GM23338 (cell line): ENCODE measurements at regions not wholly inside any gene's neighbourhood (a gene's known extent, or its start where the extent isn't known, plus 50 kb on each side); places are given as distances from the start of the nearest gene placed in this dataset.

ENCODE experiments used
- CREB1 ChIP-seq: fragments of 250-450 bp; sonication (Bioruptor Pico); IDR thresholded peaks from 2 replicates; pipeline ENCODE4 v1.5.0; 2020; ENCODE audit warnings: low read depth, mild to moderate bottlenecking, moderate library complexity
- EZH2 ChIP-seq: fragments of 200-600 bp; sonication (generic); IDR thresholded peaks from one replicate; pipeline ENCODE4 v1.8.0; 2017; ENCODE audit warnings: antibody characterized with exemption, mild to moderate bottlenecking, low read depth; ENCODE audit not compliant: unreplicated experiment
- EZH2phosphoT487 ChIP-seq: fragments of 200-600 bp; sonication (generic); IDR thresholded peaks from one replicate; pipeline ENCODE4 v1.8.1; 2018; ENCODE audit warnings: antibody characterized with exemption; ENCODE audit not compliant: unreplicated experiment
- JUNB ChIP-seq: IDR thresholded peaks from one replicate; pipeline ENCODE4 v1.6.1; 2016; ENCODE audit warnings: antibody characterized with exemption; ENCODE audit not compliant: unreplicated experiment
- POLR2AphosphoS5 ChIP-seq: IDR thresholded peaks from 2 replicates; pipeline ENCODE4 v1.6.1; 2016; ENCODE audit warnings: antibody characterized with exemption, low read depth
- ZNF114 ChIP-seq: fragments of 250-450 bp; sonication (Bioruptor Pico); IDR thresholded peaks from 2 replicates; pipeline ENCODE4 v1.5.0; 2020; ENCODE audit warnings: mild to moderate bottlenecking, moderate library complexity
- ZNF331 ChIP-seq: fragments of 250-450 bp; sonication (Bioruptor Pico); IDR thresholded peaks from 2 replicates; pipeline ENCODE4 v1.5.0; 2020; ENCODE audit warnings: low read depth, mild to moderate bottlenecking, moderate library complexity
- TF ChIP-seq, protein P1 (sequence below), 2 experiments: fragments of 200-600 bp in 1 of 2; sonication (generic) in 1 of 2; conservative IDR thresholded peaks; 2 replicates each; pipeline versions ENCODE4 v1.5.1 to v1.6.1; 2016 to 2017; ENCODE audit warnings: antibody characterized with exemption in 2 of 2, low read depth in 2 of 2, mild to moderate bottlenecking in 2 of 2, moderate library complexity in 1 of 2
- TF ChIP-seq, protein P2 (sequence below): IDR thresholded peaks from one replicate; pipeline ENCODE4 v1.6.1; 2018; ENCODE audit warnings: antibody characterized with exemption; ENCODE audit not compliant: unreplicated experiment
- TF ChIP-seq, protein P3 (sequence below): fragments of 250-450 bp; sonication (Bioruptor Pico); IDR thresholded peaks from 2 replicates; pipeline ENCODE4 v1.5.0; 2020; ENCODE audit warnings: mild to moderate bottlenecking, moderate library complexity

DNA sequence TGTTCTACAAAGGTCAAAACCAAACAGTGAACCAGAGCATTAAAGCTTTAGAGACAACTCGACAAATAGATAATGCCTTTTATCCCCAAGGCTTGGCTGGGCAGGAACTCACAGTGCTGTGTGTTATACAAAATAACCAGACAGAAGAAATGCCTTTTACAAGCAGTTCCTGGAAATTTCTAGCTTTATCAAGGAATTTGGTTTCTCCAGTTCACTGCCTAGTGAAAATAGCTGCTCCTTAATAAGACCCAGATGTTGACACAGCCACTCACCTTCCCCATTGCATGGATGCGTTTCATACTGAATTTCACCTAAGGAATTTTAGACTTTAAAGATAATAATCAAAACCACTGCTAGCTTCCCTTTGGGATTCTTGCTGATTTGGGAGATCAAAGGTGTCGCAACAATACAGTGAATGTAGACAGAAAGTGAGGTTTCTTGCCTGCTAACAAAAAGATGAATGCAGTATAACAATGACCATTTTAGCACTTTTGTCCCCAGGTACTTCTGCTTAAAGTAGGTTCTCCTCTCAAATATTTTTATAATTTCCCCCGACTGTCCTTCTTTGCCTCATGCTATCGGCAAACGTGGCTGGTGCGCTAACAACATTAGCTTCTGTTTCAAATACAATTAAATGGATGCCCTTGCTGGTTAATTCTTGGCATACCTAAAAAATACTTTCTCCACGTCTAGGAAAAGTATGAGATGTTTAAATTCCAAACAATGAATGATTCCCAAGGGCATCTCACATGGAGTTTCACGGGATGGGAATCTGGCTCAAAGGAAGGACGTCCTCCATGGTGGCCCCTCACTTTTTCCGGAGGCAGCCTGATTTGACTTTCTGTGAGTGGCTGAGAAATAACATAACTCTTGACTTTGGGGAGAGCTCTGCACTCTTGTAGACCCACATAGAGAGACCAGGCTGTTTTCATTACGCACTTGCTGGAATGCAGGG lies 162.4 kb downstream of the C12orf75 start:
- TF ChIP-seq, protein P1, sequence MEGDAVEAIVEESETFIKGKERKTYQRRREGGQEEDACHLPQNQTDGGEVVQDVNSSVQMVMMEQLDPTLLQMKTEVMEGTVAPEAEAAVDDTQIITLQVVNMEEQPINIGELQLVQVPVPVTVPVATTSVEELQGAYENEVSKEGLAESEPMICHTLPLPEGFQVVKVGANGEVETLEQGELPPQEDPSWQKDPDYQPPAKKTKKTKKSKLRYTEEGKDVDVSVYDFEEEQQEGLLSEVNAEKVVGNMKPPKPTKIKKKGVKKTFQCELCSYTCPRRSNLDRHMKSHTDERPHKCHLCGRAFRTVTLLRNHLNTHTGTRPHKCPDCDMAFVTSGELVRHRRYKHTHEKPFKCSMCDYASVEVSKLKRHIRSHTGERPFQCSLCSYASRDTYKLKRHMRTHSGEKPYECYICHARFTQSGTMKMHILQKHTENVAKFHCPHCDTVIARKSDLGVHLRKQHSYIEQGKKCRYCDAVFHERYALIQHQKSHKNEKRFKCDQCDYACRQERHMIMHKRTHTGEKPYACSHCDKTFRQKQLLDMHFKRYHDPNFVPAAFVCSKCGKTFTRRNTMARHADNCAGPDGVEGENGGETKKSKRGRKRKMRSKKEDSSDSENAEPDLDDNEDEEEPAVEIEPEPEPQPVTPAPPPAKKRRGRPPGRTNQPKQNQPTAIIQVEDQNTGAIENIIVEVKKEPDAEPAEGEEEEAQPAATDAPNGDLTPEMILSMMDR (conservative IDR thresholded peaks at IDR 0.05; ENCODE audit: low read depth in 2 of 2) = no peak
- TF ChIP-seq POLR2AphosphoS5 = no peak
- no peak for TF ChIP-seq JUNB
- no peak for TF ChIP-seq EZH2
- TF ChIP-seq EZH2phosphoT487 = no peak
- no peak for TF ChIP-seq ZNF114 (CRISPR knock-in tag)
- TF ChIP-seq, protein P2, sequence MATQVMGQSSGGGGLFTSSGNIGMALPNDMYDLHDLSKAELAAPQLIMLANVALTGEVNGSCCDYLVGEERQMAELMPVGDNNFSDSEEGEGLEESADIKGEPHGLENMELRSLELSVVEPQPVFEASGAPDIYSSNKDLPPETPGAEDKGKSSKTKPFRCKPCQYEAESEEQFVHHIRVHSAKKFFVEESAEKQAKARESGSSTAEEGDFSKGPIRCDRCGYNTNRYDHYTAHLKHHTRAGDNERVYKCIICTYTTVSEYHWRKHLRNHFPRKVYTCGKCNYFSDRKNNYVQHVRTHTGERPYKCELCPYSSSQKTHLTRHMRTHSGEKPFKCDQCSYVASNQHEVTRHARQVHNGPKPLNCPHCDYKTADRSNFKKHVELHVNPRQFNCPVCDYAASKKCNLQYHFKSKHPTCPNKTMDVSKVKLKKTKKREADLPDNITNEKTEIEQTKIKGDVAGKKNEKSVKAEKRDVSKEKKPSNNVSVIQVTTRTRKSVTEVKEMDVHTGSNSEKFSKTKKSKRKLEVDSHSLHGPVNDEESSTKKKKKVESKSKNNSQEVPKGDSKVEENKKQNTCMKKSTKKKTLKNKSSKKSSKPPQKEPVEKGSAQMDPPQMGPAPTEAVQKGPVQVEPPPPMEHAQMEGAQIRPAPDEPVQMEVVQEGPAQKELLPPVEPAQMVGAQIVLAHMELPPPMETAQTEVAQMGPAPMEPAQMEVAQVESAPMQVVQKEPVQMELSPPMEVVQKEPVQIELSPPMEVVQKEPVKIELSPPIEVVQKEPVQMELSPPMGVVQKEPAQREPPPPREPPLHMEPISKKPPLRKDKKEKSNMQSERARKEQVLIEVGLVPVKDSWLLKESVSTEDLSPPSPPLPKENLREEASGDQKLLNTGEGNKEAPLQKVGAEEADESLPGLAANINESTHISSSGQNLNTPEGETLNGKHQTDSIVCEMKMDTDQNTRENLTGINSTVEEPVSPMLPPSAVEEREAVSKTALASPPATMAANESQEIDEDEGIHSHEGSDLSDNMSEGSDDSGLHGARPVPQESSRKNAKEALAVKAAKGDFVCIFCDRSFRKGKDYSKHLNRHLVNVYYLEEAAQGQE = no peak
- TF ChIP-seq, protein P3, sequence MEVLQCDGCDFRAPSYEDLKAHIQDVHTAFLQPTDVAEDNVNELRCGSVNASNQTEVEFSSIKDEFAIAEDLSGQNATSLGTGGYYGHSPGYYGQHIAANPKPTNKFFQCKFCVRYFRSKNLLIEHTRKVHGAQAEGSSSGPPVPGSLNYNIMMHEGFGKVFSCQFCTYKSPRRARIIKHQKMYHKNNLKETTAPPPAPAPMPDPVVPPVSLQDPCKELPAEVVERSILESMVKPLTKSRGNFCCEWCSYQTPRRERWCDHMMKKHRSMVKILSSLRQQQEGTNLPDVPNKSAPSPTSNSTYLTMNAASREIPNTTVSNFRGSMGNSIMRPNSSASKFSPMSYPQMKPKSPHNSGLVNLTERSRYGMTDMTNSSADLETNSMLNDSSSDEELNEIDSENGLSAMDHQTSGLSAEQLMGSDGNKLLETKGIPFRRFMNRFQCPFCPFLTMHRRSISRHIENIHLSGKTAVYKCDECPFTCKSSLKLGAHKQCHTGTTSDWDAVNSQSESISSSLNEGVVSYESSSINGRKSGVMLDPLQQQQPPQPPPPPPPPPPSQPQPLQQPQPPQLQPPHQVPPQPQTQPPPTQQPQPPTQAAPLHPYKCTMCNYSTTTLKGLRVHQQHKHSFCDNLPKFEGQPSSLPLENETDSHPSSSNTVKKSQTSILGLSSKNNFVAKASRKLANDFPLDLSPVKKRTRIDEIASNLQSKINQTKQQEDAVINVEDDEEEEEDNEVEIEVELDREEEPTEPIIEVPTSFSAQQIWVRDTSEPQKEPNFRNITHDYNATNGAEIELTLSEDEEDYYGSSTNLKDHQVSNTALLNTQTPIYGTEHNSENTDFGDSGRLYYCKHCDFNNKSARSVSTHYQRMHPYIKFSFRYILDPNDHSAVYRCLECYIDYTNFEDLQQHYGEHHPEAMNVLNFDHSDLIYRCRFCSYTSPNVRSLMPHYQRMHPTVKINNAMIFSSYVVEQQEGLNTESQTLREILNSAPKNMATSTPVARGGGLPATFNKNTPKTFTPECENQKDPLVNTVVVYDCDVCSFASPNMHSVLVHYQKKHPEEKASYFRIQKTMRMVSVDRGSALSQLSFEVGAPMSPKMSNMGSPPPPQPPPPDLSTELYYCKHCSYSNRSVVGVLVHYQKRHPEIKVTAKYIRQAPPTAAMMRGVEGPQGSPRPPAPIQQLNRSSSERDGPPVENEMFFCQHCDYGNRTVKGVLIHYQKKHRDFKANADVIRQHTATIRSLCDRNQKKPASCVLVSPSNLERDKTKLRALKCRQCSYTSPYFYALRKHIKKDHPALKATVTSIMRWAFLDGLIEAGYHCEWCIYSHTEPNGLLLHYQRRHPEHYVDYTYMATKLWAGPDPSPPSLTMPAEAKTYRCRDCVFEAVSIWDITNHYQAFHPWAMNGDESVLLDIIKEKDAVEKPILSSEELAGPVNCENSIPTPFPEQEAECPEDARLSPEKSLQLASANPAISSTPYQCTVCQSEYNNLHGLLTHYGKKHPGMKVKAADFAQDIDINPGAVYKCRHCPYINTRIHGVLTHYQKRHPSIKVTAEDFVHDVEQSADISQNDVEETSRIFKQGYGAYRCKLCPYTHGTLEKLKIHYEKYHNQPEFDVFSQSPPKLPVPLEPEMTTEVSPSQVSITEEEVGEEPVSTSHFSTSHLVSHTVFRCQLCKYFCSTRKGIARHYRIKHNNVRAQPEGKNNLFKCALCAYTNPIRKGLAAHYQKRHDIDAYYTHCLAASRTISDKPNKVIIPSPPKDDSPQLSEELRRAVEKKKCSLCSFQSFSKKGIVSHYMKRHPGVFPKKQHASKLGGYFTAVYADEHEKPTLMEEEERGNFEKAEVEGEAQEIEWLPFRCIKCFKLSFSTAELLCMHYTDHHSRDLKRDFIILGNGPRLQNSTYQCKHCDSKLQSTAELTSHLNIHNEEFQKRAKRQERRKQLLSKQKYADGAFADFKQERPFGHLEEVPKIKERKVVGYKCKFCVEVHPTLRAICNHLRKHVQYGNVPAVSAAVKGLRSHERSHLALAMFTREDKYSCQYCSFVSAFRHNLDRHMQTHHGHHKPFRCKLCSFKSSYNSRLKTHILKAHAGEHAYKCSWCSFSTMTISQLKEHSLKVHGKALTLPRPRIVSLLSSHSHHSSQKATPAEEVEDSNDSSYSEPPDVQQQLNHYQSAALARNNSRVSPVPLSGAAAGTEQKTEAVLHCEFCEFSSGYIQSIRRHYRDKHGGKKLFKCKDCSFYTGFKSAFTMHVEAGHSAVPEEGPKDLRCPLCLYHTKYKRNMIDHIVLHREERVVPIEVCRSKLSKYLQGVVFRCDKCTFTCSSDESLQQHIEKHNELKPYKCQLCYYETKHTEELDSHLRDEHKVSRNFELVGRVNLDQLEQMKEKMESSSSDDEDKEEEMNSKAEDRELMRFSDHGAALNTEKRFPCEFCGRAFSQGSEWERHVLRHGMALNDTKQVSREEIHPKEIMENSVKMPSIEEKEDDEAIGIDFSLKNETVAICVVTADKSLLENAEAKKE (CRISPR knock-in tag) = no peak
- no peak for TF ChIP-seq CREB1 (CRISPR knock-in tag)
- no peak for TF ChIP-seq ZNF331 (CRISPR knock-in tag)
